ENCODE measurements at regions not wholly inside any gene's neighbourhood (a gene's known extent, or its start where the extent isn't known, plus 50 kb on each side); places are given as distances from the start of the nearest gene placed in this dataset.
A peak's percentile ranks its signal among the peaks of the same experiment; 100 is the strongest.

GRCh38 chr13:40083841-40084240 lies 428.4 kb downstream of the COG6 start:
- DNase-seq (ENCODE audit: low spot score, unreplicated experiment), result no peak
- Mint-ChIP-seq H3K4me1 (ENCODE audit: low read depth) (peaks cover 38% of the 10 kb centered on the region), H3K27ac (no peak overlapping the region), H3K4me3 (ENCODE audit: low read depth) (no peak overlapping the region), H3K27me3 (no peaks in the 10 kb centered on the region), H3K36me3 (ENCODE audit: insufficient read depth) (no peaks in the 10 kb centered on the region), H3K9me3 (ENCODE audit: low read depth) (no peaks in the 10 kb centered on the region)
- TF ChIP-seq, protein P1, sequence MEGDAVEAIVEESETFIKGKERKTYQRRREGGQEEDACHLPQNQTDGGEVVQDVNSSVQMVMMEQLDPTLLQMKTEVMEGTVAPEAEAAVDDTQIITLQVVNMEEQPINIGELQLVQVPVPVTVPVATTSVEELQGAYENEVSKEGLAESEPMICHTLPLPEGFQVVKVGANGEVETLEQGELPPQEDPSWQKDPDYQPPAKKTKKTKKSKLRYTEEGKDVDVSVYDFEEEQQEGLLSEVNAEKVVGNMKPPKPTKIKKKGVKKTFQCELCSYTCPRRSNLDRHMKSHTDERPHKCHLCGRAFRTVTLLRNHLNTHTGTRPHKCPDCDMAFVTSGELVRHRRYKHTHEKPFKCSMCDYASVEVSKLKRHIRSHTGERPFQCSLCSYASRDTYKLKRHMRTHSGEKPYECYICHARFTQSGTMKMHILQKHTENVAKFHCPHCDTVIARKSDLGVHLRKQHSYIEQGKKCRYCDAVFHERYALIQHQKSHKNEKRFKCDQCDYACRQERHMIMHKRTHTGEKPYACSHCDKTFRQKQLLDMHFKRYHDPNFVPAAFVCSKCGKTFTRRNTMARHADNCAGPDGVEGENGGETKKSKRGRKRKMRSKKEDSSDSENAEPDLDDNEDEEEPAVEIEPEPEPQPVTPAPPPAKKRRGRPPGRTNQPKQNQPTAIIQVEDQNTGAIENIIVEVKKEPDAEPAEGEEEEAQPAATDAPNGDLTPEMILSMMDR (IDR thresholded peaks at IDR 0.05; ENCODE audit: unreplicated experiment), result no peak

GRCh38 chr13:40084934-40085333 lies 429.5 kb downstream of the COG6 start:
- TF ChIP-seq, protein P1 (IDR thresholded peaks at IDR 0.05; ENCODE audit: unreplicated experiment), result no peak
- H3K4me3 Mint-ChIP-seq (ENCODE audit: low read depth), result no peak overlapping the region
- no peak for DNase-seq (ENCODE audit: low spot score, unreplicated experiment)
- H3K27me3 Mint-ChIP-seq, result no peaks in the 10 kb centered on the region
- no peaks in the 10 kb centered on the region for H3K9me3 Mint-ChIP-seq (ENCODE audit: low read depth)
- no peak overlapping the region for H3K27ac Mint-ChIP-seq
- peaks cover 40% of the 10 kb centered on the region for H3K4me1 Mint-ChIP-seq (ENCODE audit: low read depth)
- H3K36me3 Mint-ChIP-seq (ENCODE audit: insufficient read depth), result no peaks in the 10 kb centered on the region

GRCh38 chr13:40087091-40088002 lies 431.9 kb downstream of the COG6 start:
- peaks cover 40% of the 10 kb centered on the region for H3K4me1 Mint-ChIP-seq (ENCODE audit: low read depth)
- H3K4me3 Mint-ChIP-seq (ENCODE audit: low read depth), result peak overlapping the region; percentile 36
- H3K27ac Mint-ChIP-seq, result peak overlapping the region; percentile 90
- DNase-seq (ENCODE audit: low spot score, unreplicated experiment), result no peak
- H3K9me3 Mint-ChIP-seq (ENCODE audit: low read depth), result no peaks in the 10 kb centered on the region
- H3K36me3 Mint-ChIP-seq (ENCODE audit: insufficient read depth), result no peaks in the 10 kb centered on the region
- TF ChIP-seq, protein P1 (IDR thresholded peaks at IDR 0.05; ENCODE audit: unreplicated experiment), result no peak
- H3K27me3 Mint-ChIP-seq, result no peaks in the 10 kb centered on the region

GRCh38 chr13:40094056-40094455 lies 438.6 kb downstream of the COG6 start:
- TF ChIP-seq, protein P1 (IDR thresholded peaks at IDR 0.05; ENCODE audit: unreplicated experiment), result no peak
- Mint-ChIP-seq H3K9me3 (ENCODE audit: low read depth) (no peaks in the 10 kb centered on the region), H3K4me3 (ENCODE audit: low read depth) (no peak overlapping the region), H3K4me1 (ENCODE audit: low read depth) (peaks cover 20% of the 10 kb centered on the region), H3K27me3 (no peaks in the 10 kb centered on the region), H3K36me3 (ENCODE audit: insufficient read depth) (no peaks in the 10 kb centered on the region), H3K27ac (no peak overlapping the region)
- no peak for DNase-seq (ENCODE audit: low spot score, unreplicated experiment)

DNA sequence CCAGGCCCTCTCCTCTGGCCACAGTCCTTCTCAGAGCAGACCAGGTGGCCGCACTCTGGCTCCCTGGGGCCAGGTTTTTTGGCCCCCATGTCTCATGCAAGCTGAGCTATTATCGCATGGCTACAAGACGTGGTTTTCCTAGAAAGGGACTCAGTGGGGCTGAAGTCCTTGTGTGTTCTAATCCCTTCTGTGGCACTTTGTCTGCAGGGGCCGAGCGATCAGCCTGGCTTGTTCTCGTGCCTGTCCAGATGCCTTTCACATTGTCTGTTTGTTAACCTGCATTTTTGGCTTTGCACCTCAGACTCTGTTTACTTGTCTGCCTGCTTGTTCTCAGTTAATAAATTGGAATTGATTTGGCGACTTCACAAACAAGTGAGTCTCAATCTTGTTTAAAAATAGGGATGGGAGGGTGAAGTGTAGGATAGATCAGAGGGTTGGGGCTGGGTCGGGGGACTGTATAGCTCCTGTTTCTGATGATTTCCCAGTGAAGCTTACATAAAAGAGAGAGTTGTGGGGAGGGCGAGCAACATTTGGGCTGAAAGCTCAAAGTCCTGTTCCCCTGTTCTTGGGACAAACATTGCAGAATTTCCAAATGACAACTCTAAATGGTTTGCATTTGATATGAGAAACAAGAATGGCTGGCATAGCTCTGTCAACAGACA lies 440.4 kb downstream of the COG6 start:
- Mint-ChIP-seq H3K4me1 (ENCODE audit: low read depth) (peaks cover 20% of the 10 kb centered on the region), H3K27ac (peak overlapping the region; percentile 83), H3K9me3 (ENCODE audit: low read depth) (no peaks in the 10 kb centered on the region), H3K27me3 (no peaks in the 10 kb centered on the region), H3K4me3 (ENCODE audit: low read depth) (peak overlapping the region; percentile 6), H3K36me3 (ENCODE audit: insufficient read depth) (no peaks in the 10 kb centered on the region)
- DNase-seq (ENCODE audit: low spot score, unreplicated experiment), result no peak
- TF ChIP-seq, protein P1 (IDR thresholded peaks at IDR 0.05; ENCODE audit: unreplicated experiment), result no peak
